HT1080 (cell line): ENCODE measurements at regions not wholly inside any gene's neighbourhood (a gene's known extent, or its start where the extent isn't known, plus 50 kb on each side); places are given as distances from the start of the nearest gene placed in this dataset.

ENCODE experiments used
- DNase-seq: peaks from one replicate; pipeline ENCODE4 v3.0.0-alpha.2; 2015; ENCODE audit warnings: low read depth

GRCh38 chr20:21456207-21456606 lies 57.7 kb downstream of the NKX2-2 start:
- DNase-seq, result no peak

- DNase-seq, result no peak
These were observed 56.4 kb upstream of the NKX2-4 start for GRCh38 chr20:21453690-21454089.

GRCh38 chr20:21450572-21450971 lies 53.2 kb upstream of the NKX2-4 start:
- DNase-seq, result peak; percentile 53
